ENCODE measurements at regions not wholly inside any gene's neighbourhood (a gene's known extent, or its start where the extent isn't known, plus 50 kb on each side); places are given as distances from the start of the nearest gene placed in this dataset.

- DNase-seq (ENCODE audit: low spot score), result no peak
These were observed 362.1 kb downstream of the EFNB2 start for GRCh38 chr13:106173346-106173745.

GRCh38 chr13:106172176-106172905 lies 363.1 kb downstream of the EFNB2 start:
- DNase-seq (ENCODE audit: low spot score), result no peak

GRCh38 chr13:106163426-106163825 lies 372.0 kb downstream of the EFNB2 start:
- no peak for DNase-seq (ENCODE audit: low spot score)

- no peak for DNase-seq (ENCODE audit: low spot score)
These were observed 374.3 kb downstream of the EFNB2 start for GRCh38 chr13:106161146-106161545.

GRCh38 chr13:106159295-106160195 lies 375.9 kb downstream of the EFNB2 start:
- DNase-seq (ENCODE audit: low spot score), result no peak

- DNase-seq (ENCODE audit: low spot score), result no peak
These were observed 379.0 kb downstream of the EFNB2 start for GRCh38 chr13:106156468-106156867.

- no peak for DNase-seq (ENCODE audit: low spot score)
These were observed 380.1 kb downstream of the EFNB2 start for GRCh38 chr13:106155411-106155810.

GRCh38 chr13:106153876-106154275 lies 381.6 kb downstream of the EFNB2 start:
- no peak for DNase-seq (ENCODE audit: low spot score)

- no peak for DNase-seq (ENCODE audit: low spot score)
These were observed 382.4 kb downstream of the EFNB2 start for GRCh38 chr13:106153041-106153440.

GRCh38 chr13:106152047-106152446 lies 383.4 kb downstream of the EFNB2 start:
- DNase-seq (ENCODE audit: low spot score), result no peak

- DNase-seq (ENCODE audit: low spot score), result no peak
These were observed 384.3 kb downstream of the EFNB2 start for GRCh38 chr13:106151056-106151699.

- DNase-seq (ENCODE audit: low spot score), result no peak
These were observed 389.2 kb downstream of the EFNB2 start for GRCh38 chr13:106145997-106146864.

GRCh38 chr13:106145070-106145469 lies 390.4 kb downstream of the EFNB2 start:
- DNase-seq (ENCODE audit: low spot score), result no peak

GRCh38 chr13:106143930-106144709 lies 391.3 kb downstream of the EFNB2 start:
- DNase-seq (ENCODE audit: low spot score), result no peak

- no peak for DNase-seq (ENCODE audit: low spot score)
These were observed 392.1 kb downstream of the EFNB2 start for GRCh38 chr13:106143392-106143791.

- no peak for DNase-seq (ENCODE audit: low spot score)
These were observed 395.0 kb downstream of the EFNB2 start for GRCh38 chr13:106140476-106140875.

GRCh38 chr13:106139942-106140341 lies 395.5 kb downstream of the EFNB2 start:
- no peak for DNase-seq (ENCODE audit: low spot score)

GRCh38 chr13:106139377-106139776 lies 396.1 kb downstream of the EFNB2 start:
- no peak for DNase-seq (ENCODE audit: low spot score)

- DNase-seq (ENCODE audit: low spot score), result no peak
These were observed 396.8 kb downstream of the EFNB2 start for GRCh38 chr13:106138620-106139019.

GRCh38 chr13:106133025-106133424 lies 402.4 kb downstream of the EFNB2 start:
- DNase-seq (ENCODE audit: low spot score), result no peak

GRCh38 chr13:106132216-106132615 lies 403.2 kb downstream of the EFNB2 start:
- DNase-seq (ENCODE audit: low spot score), result no peak
